Thyroid gland (tissue), 4 donors: ENCODE measurements at regions not wholly inside any gene's neighbourhood (a gene's known extent, or its start where the extent isn't known, plus 50 kb on each side); places are given as distances from the start of the nearest gene placed in this dataset.
"Not testable (repeated sequence)": the region's sequence is repeated elsewhere in the genome, so short reads cannot be mapped to it uniquely, and the experiment has no call there.

Source experiments
- DNase-seq, 2 donors: peaks; one replicate each; pipeline ENCODE4 v3.0.0-alpha.2; 2019
- H3K27ac ChIP-seq, 3 donors: fragments of 200-600 bp; sonication (generic); 1 replicate in 2 of 3; 2 replicates in 1 of 3; pipeline ENCODE4 v1.5.1; 2016 to 2019; ENCODE audit warnings: mild to moderate bottlenecking in 1 of 3, moderate library complexity in 1 of 3
- H3K27me3 ChIP-seq: fragments of 200-600 bp; sonication (generic); one replicate; pipeline ENCODE4 v1.5.1; 2019
- H3K36me3 ChIP-seq, 2 donors: fragments of 200-600 bp; sonication (generic); one replicate each; pipeline ENCODE4 v1.5.1; 2016 to 2019
- H3K4me1 ChIP-seq, 2 donors: fragments of 200-600 bp; sonication (generic); one replicate each; pipeline ENCODE4 v1.5.1; 2017 to 2019
- H3K4me3 ChIP-seq, 3 donors: fragments of 200-600 bp; sonication (generic); replicated peaks in 1 of 3; 1 replicate in 2 of 3; 2 replicates in 1 of 3; pipeline ENCODE4 v1.5.1; 2016; ENCODE audit warnings: mild to moderate bottlenecking in 1 of 3
- H3K9me3 ChIP-seq: fragments of 200-600 bp; sonication (generic); one replicate; pipeline ENCODE4 v1.5.1; 2017
- POLR2A ChIP-seq, 2 donors: fragments of 450-650 bp; IDR thresholded peaks; one replicate each; pipeline ENCODE4 v1.6.1; 2017; ENCODE audit warnings: antibody characterized with exemption in 2 of 2, mild to moderate bottlenecking in 2 of 2, moderate library complexity in 1 of 2
- WGBS, 2 donors: methylation state at CpG; one replicate each; pipeline ENCODE4 v1.1.5; 2017; 5-methylcytosine and 5-hydroxymethylcytosine counted together
- intact Hi-C: fragments of 100-400 bp; cut with DNase I; formaldehyde crosslinking; loops from one replicate; pipeline ENCODE4 v1.15.1; 2023
- TF ChIP-seq, protein P1 (sequence below), 6 experiments: fragments of 200-600 bp in 3 of 6; fragments of 450-650 bp in 3 of 6; sonication (generic) in 3 of 6; IDR thresholded peaks; one replicate each; pipeline ENCODE4 v1.5.1; 2016 to 2019; ENCODE audit warnings: antibody characterized with exemption in 6 of 6, mild to moderate bottlenecking in 2 of 6, inconsistent platforms in 1 of 6, moderate library complexity in 1 of 6

DNA sequence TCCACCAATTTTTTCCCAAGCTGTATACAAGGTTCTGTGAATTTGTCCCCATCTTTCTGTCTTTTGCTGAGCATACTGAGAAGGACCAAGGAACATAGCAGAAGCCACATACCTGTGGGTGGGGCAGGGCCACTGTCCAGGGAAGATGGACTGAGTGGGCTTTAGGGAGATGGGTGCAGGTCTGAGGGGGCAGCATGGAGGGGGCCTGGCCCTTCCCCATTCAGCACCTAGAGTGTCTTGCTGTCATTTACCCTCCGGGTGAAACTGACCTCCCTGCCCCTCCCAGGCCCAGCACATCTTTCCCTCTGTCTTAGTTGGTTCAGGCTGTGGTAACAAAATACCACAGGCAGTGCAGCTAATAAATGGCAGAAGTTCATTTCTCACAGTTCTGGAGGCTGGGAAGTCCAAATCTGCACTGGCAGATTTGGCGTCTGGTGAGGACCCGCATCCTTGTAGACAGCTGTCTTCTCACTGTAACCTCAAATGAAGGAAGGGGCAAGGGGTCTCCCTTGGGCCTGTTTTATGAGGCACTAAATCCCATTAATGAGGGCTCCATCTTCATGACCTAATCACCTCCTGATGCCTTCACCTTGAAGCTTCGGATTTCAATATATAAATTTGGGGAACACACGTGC lies 180.0 kb upstream of the SMAD3 start:
- no peaks in the 10 kb centered on the region for H3K9me3 ChIP-seq
- no peak overlapping the region for H3K4me3 ChIP-seq
- no peak for DNase-seq
- intact Hi-C loops = no loop called here
- H3K36me3 ChIP-seq = no peaks in the 10 kb centered on the region
- 98 to 99% methylated on average over 5 of the region's 5 CpGs for WGBS, 2 donors
- H3K4me1 ChIP-seq = peaks cover 18 to 27% of the 10 kb centered on the region in 2 donors
- no peak for TF ChIP-seq POLR2A (IDR thresholded peaks at IDR 0.05)
- TF ChIP-seq, protein P1, sequence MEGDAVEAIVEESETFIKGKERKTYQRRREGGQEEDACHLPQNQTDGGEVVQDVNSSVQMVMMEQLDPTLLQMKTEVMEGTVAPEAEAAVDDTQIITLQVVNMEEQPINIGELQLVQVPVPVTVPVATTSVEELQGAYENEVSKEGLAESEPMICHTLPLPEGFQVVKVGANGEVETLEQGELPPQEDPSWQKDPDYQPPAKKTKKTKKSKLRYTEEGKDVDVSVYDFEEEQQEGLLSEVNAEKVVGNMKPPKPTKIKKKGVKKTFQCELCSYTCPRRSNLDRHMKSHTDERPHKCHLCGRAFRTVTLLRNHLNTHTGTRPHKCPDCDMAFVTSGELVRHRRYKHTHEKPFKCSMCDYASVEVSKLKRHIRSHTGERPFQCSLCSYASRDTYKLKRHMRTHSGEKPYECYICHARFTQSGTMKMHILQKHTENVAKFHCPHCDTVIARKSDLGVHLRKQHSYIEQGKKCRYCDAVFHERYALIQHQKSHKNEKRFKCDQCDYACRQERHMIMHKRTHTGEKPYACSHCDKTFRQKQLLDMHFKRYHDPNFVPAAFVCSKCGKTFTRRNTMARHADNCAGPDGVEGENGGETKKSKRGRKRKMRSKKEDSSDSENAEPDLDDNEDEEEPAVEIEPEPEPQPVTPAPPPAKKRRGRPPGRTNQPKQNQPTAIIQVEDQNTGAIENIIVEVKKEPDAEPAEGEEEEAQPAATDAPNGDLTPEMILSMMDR (IDR thresholded peaks at IDR 0.05) = no peak
- H3K27me3 ChIP-seq = no peaks in the 10 kb centered on the region
- no peak overlapping the region for H3K27ac ChIP-seq

DNA sequence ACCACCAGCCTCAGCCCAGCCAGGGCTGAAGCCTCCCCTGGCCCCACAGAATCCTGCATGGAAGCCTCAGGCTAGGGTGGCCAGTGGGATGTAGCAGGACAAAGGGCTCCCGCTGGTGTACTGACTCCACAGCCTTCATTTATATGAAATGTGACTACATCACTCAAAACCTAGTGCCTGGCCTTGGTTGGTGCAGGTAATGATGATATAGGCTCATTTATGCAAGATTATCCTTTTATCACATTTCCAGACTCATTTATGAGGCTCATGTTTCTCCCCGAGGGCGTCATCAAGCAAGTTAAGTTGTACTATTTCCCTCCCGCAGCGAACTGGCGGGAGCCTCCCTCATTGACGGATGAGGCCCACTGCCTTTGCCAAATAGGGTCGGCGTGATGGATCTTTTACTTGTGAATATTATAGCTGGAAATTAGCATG lies 179.1 kb upstream of the SMAD3 start:
- H3K27ac ChIP-seq = no peak overlapping the region
- peaks cover 18 to 27% of the 10 kb centered on the region in 2 donors for H3K4me1 ChIP-seq
- no peaks in the 10 kb centered on the region for H3K27me3 ChIP-seq
- intact Hi-C loops = no loop called here
- 86 to 96% methylated on average over 9 of the region's 9 CpGs for WGBS, 2 donors
- no peaks in the 10 kb centered on the region for H3K9me3 ChIP-seq
- no peak for DNase-seq
- no peaks in the 10 kb centered on the region for H3K36me3 ChIP-seq
- H3K4me3 ChIP-seq = no peak overlapping the region
- TF ChIP-seq POLR2A (IDR thresholded peaks at IDR 0.05) = no peak
- TF ChIP-seq, protein P1 (IDR thresholded peaks at IDR 0.05) = no peak

DNA sequence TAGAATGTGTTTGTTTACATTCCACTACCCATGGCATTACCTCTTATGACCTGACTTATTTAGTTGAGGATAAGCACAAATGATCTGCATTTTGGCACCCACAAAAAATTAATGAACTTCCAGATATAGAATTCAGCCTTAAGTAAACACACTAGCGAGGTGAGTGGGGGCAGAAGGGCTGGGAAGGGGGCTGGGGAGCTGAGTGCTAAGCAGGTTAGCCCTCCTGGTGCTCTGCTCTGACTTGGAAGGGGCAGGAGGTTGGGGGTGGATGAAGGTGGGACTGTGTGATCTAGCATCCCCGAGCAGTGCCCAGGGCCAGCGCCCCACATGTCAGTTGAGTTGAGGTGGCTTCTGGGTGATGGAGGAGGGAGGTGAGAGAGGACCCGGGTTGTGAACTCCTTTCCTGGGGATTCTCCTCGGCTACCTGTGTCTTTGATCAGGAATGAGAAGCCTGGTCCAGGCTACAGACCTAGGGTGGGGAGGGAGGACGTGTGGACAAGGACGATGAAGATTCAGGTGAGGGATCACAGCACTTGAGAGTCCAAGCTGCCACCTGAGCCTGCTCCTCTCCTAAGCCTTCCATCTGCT lies 178.6 kb upstream of the SMAD3 start:
- 89 to 93% methylated on average over 7 of the region's 7 CpGs for WGBS, 2 donors
- TF ChIP-seq POLR2A (IDR thresholded peaks at IDR 0.05) = no peak
- TF ChIP-seq, protein P1 (IDR thresholded peaks at IDR 0.05) = no peak
- H3K36me3 ChIP-seq = no peaks in the 10 kb centered on the region
- H3K4me3 ChIP-seq = no peak overlapping the region
- H3K27me3 ChIP-seq = no peaks in the 10 kb centered on the region
- H3K9me3 ChIP-seq = no peaks in the 10 kb centered on the region
- no peak for DNase-seq
- no peak overlapping the region for H3K27ac ChIP-seq
- intact Hi-C loops = no loop called here
- H3K4me1 ChIP-seq = peaks cover 18 to 25% of the 10 kb centered on the region in 2 donors

DNA sequence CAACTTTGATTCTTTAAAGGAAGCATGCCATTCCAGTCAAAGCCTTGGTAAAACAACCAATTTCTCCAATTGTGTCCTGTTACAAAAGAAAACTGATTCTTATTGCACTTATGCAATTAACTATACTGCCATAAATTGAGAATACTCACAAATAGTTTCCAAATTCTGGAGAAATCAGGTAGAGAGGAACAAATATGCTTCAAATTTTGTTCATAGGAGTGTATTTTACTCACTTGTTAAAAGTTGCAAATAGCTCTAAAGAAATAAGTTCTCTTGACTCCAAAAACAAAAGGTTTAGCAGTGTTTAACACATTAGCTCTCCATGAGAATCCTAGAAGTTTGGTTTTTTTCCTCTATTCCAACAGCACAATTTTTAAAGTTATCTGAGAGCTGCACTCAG lies 176.1 kb upstream of the SMAD3 start:
- H3K36me3 ChIP-seq, DNase-seq, H3K27me3 ChIP-seq: not testable (repeated sequence)

DNA sequence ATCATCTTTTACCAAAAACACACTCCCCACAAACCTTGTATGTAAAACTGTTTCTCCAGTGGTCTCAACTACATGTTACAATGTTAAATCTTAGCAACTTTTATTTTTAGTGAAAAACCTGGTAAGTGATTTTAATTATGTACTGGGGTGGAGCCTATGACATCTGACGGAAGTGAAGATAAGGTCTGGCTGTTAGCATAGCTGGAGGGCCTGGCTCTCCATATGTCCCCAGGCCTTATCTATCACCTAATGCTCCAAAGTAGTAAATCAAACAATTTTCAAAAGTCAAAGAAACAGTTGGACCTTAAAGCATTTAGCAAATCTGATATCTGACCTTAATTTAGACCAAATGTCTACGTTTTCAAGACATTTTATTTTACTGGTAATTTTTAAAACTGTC lies 173.6 kb upstream of the SMAD3 start:
- no peaks in the 10 kb centered on the region for H3K9me3 ChIP-seq
- H3K4me3 ChIP-seq = no peak overlapping the region
- no peaks in the 10 kb centered on the region for H3K27me3 ChIP-seq
- H3K27ac ChIP-seq = no peak overlapping the region
- TF ChIP-seq POLR2A (IDR thresholded peaks at IDR 0.05) = no peak
- TF ChIP-seq, protein P1 (IDR thresholded peaks at IDR 0.05) = no peak
- H3K4me1 ChIP-seq = peaks cover 3 to 4% of the 10 kb centered on the region in 2 donors
- 61 to 80% methylated on average over 2 of the region's 2 CpGs for WGBS, 2 donors
- DNase-seq = no peak
- intact Hi-C loops = no loop called here
- no peaks in the 10 kb centered on the region for H3K36me3 ChIP-seq

More for the DNA sequence above, 176.1 kb upstream of the SMAD3 start:
- H3K27ac ChIP-seq, H3K4me3 ChIP-seq, H3K4me1 ChIP-seq, intact Hi-C loops, H3K9me3 ChIP-seq: not testable (repeated sequence)
